ENCODE measurements at regions not wholly inside any gene's neighbourhood (a gene's known extent, or its start where the extent isn't known, plus 50 kb on each side); places are given as distances from the start of the nearest gene placed in this dataset.
"Not testable (repeated sequence)": the region's sequence is repeated elsewhere in the genome, so short reads cannot be mapped to it uniquely, and the experiment has no call there.

DNA sequence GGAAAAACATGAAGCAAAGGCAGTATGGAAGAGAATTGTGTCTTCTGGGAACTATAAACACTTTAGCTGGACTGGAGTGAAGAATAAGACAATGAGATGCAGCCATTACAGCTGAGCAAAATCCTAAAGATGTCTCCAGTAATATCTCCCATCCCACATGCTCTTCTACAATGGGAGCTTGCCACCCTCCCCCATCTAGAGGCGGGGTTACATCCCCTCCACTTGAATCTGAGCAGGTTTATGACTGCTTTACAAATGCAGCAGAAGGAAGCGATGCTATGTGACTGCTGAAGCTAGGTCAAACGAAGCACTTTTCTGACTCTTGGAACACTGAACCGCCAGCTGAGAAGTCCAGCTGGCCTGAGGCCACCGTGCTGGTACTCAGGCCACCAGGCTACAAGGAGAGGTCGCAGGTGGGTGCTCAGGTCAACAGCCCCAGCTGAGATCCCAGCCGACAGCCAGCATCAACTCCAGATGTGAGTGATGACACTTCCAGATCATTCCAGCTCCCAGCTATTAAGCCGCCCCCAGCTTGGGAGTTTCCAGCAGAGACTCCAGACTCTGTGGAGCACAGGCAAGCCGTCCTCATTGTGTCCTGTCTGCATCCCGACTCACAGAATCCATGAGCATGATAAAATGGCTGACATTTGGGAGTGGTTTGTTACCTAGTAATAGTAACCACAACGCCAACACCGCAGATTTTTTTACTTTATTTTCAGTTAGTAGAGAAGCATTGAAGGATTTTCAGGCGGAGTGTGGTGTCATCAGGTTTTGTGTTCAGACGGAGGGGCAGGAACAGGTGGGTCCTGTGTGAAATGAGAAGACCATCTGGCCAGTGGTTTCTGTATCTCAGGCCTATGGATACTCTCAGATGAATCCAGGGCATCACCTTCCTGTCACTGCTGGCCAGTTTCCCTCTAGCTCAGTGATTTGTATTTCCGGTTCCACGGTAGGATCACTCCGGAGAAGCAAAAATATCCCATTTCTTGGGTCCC, 89.3 kb downstream of the NPY start:
- Histone ChIP-seq H3K4me2 (ENCODE audit: low read length) (no peak overlapping the region), H3K27me3 (ENCODE audit: control insufficient read depth, insufficient read depth, low read length) (peaks cover 31% of the 10 kb centered on the region), H3K4me1 (ENCODE audit: control insufficient read depth, insufficient read depth, low read length) (no peaks in the 10 kb centered on the region), H3K36me3 (ENCODE audit: insufficient read depth, low read length) (no peaks in the 10 kb centered on the region), H3K9me3 (replicated peaks; ENCODE audit: low read length) (no peaks in the 10 kb centered on the region), H3K4me3 (ENCODE audit: low read length) (no peak overlapping the region), H3K9ac (ENCODE audit: low read depth, low read length) (no peak overlapping the region)

DNA sequence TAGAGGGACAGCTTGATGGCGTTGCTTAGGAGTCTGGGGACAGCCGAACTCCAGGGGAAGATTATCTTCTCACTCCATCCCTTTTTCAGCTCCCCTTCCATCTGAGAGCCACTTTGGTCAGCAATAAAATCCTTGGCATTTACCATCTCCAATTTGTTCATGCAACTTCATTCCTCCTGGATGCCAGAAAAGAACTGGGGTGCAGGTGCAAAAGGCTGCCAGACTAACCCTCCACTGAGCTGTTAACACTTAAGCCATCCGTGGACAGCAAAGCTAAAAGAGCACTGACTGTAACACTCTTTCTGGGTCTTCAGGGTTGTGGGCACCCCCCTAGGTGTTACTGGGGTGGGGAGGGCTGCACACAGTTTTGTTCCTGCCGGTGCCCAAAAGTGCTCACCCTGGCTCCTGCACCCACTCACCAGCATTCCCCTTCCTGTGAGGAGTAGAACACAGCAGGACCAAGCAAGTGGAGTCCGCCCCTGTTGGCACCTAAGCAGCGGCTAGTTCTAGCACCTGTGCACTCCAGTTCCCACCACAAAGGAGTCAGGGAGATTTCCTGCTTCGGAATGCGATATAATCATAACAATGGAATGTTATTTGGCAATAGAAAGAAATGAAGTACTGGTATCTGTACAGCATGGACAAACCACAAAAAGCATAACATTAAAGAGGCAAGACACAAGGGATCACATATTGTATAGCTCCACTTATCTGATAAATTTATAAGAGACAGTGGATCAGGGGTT, 95.1 kb downstream of the NPY start:
- Histone ChIP-seq H3K27me3 (ENCODE audit: control insufficient read depth, insufficient read depth, low read length) (peaks cover 25% of the 10 kb centered on the region), H3K9ac (ENCODE audit: low read depth, low read length) (no peak overlapping the region), H3K9me3 (replicated peaks; ENCODE audit: low read length) (no peaks in the 10 kb centered on the region), H3K4me1 (ENCODE audit: control insufficient read depth, insufficient read depth, low read length) (peaks cover 11% of the 10 kb centered on the region), H3K4me3 (ENCODE audit: low read length) (no peak overlapping the region), H3K4me2 (ENCODE audit: low read length) (peak overlapping the region; percentile 42), H3K36me3 (ENCODE audit: insufficient read depth, low read length) (no peaks in the 10 kb centered on the region)

DNA sequence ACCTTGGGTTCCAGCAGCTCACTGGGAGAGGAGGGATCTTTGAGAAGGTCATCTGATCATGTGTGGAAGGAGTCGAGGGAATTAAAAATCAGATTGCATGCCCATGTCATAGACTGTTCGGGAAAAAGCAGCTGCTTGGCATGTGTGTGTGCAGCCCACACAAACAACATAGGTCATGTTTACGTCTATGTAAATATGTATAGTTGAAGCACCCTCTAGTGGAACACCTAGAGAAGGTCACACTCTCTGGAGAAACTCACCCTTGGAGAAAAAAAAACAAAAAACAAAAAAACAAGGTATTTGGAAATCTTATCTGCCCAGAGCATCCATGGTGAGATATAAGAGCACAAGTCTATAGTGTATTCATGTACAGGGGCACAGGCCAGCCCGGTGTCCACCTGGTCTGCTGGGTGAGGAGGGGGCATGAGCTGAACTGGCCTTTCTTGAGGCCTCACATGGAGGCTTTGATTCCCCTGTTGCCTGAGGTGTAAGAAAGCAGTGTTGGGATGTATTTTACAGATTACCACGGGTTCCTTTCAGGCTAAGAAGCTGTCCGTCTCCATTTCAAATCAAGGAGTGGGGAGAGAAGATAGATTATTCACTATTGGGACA, 98.0 kb downstream of the NPY start:
- peaks cover 11% of the 10 kb centered on the region for H3K4me1 ChIP-seq (ENCODE audit: control insufficient read depth, insufficient read depth, low read length)
- no peaks in the 10 kb centered on the region for H3K9me3 ChIP-seq (replicated peaks; ENCODE audit: low read length)
- H3K27me3 ChIP-seq (ENCODE audit: control insufficient read depth, insufficient read depth, low read length), result peaks cover 10% of the 10 kb centered on the region
- no peaks in the 10 kb centered on the region for H3K36me3 ChIP-seq (ENCODE audit: insufficient read depth, low read length)
- no peak overlapping the region for H3K9ac ChIP-seq (ENCODE audit: low read depth, low read length)
- no peak overlapping the region for H3K4me2 ChIP-seq (ENCODE audit: low read length)
- no peak overlapping the region for H3K4me3 ChIP-seq (ENCODE audit: low read length)

DNA sequence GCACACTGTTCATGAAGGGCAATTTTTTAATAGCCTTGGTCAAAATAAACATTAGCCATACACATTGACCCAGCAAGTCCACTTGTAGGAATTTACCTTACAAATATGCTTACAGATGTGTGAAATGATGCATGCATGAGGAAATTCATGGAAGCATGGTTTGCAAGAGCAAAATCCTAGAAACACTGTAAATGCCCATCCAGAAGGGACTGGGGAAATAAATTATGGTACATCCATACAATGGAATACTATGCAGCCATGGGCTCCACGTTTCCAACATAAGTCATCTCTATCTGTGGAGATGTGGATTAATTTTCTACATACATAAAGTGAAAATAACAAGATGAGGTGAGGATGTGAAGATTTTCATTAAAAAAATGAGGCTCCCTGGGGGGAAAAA, 99.1 kb downstream of the NPY start:
- no peak overlapping the region for H3K9ac ChIP-seq (ENCODE audit: low read depth, low read length)

DNA sequence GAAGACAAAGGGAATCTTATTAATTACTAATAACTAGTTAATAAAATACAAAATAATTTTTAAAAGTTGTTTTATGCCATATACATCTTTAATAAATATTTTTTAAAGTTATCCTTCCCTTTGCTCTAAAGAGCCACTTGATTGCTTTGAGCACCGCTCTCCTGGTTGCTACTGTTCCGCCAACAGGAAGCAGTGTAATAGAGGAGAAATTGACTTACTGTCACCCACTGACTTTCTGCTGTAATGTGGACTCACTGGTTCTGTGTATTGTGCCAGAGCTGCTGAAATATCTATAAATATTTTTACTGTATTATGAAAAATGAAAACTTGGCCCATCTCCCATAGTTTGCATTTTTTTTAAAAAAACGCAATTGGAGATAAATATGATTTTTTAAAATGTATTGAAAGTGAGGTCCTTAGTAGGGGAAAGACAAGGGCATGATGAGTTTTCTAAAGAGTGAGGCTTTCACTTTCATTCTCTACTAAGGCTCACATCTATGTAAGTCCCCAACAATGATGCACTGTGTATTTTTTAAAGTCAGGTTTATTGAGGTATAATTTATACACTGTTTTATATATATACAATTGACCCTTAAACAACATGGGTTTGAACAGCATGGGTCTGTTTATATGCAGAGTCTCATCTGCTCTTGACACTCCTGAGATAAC, 100.5 kb downstream of the NPY start:
- Histone ChIP-seq H3K4me1 (ENCODE audit: control insufficient read depth, insufficient read depth, low read length) (peaks cover 5% of the 10 kb centered on the region), H3K4me2 (ENCODE audit: low read length) (no peak overlapping the region), H3K27me3 (ENCODE audit: control insufficient read depth, insufficient read depth, low read length) (no peaks in the 10 kb centered on the region), H3K9me3 (replicated peaks; ENCODE audit: low read length) (no peaks in the 10 kb centered on the region), H3K9ac (ENCODE audit: low read depth, low read length) (no peak overlapping the region), H3K36me3 (ENCODE audit: insufficient read depth, low read length) (no peaks in the 10 kb centered on the region), H3K4me3 (ENCODE audit: low read length) (no peak overlapping the region)

More for the DNA sequence above, 99.1 kb downstream of the NPY start:
- H3K4me1 ChIP-seq (ENCODE audit: control insufficient read depth, insufficient read depth, low read length), result peaks cover 11% of the 10 kb centered on the region
- no peaks in the 10 kb centered on the region for H3K9me3 ChIP-seq (replicated peaks; ENCODE audit: low read length)
- peaks cover 7% of the 10 kb centered on the region for H3K27me3 ChIP-seq (ENCODE audit: control insufficient read depth, insufficient read depth, low read length)
- no peaks in the 10 kb centered on the region for H3K36me3 ChIP-seq (ENCODE audit: insufficient read depth, low read length)
- H3K4me2 ChIP-seq (ENCODE audit: low read length), result no peak overlapping the region
- no peak overlapping the region for H3K4me3 ChIP-seq (ENCODE audit: low read length)

DNA sequence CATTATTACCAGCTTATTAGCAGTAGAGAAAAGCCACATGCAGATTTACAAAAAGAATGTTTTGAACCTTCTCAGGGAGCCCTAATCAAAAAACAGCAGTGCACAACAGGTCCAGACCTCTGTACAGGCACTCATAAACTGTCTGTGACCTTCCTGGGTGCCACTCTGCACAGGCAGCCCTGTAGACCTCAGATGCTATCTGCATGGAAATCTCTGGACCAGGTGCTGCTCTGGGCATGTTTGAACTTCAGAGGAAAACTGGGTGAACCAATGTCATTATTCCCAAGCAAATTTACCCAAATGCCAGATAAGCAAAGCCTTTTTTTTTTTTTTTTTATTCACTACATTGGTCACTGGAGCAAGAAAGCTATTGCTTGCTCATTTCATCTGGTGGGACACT, 104.2 kb downstream of the NPY start:
- Histone ChIP-seq H3K9me3 (replicated peaks; ENCODE audit: low read length) (no peaks in the 10 kb centered on the region), H3K4me2 (ENCODE audit: low read length) (no peak overlapping the region), H3K4me1 (ENCODE audit: control insufficient read depth, insufficient read depth, low read length) (no peaks in the 10 kb centered on the region), H3K36me3 (ENCODE audit: insufficient read depth, low read length) (no peaks in the 10 kb centered on the region), H3K9ac (ENCODE audit: low read depth, low read length) (no peak overlapping the region), H3K27me3 (ENCODE audit: control insufficient read depth, insufficient read depth, low read length) (peaks cover 16% of the 10 kb centered on the region), H3K4me3 (ENCODE audit: low read length) (no peak overlapping the region)

DNA sequence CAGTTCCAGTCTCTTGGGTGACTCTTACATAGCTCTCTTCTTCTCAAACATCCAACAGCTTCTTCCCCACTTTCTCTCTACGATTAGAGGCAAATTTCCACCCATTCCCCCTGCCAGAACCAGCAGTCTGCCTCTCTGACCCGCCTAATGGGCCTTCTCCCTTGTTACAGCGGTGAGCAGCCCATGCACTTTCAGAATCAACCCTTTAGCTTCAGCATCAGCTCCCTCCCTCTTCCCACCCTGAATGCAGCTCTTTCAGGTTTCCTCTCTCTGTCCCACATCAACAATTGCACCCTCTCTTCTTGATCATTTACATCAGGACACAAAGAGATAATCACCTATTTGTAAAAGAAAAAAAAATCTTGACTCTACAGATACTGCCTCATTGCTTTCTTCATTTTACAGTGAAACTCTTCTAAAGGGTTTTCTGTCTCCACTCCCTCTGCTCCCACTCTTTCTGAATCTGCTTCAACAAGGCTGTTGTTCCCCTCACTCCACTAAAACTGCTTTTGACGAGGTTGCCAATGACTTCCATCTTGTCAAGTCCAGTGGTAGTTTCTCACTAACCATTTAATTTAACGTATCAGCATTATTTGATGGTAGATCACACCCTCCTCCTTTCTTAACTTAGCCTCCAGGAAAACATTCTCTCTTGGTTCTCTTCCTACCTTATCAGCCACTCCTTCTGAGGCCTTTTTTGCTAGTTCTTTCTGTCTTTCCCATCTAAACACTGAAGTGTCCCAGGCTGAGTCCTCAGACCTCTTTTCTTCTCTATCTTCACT, 106.6 kb downstream of the NPY start:
- peaks cover 16% of the 10 kb centered on the region for H3K27me3 ChIP-seq (ENCODE audit: control insufficient read depth, insufficient read depth, low read length)
- H3K4me2 ChIP-seq (ENCODE audit: low read length), result no peak overlapping the region
- H3K4me3 ChIP-seq (ENCODE audit: low read length), result no peak overlapping the region
- H3K9ac ChIP-seq (ENCODE audit: low read depth, low read length), result no peak overlapping the region
- no peaks in the 10 kb centered on the region for H3K36me3 ChIP-seq (ENCODE audit: insufficient read depth, low read length)
- H3K4me1 ChIP-seq (ENCODE audit: control insufficient read depth, insufficient read depth, low read length), result no peaks in the 10 kb centered on the region
- no peaks in the 10 kb centered on the region for H3K9me3 ChIP-seq (replicated peaks; ENCODE audit: low read length)

DNA sequence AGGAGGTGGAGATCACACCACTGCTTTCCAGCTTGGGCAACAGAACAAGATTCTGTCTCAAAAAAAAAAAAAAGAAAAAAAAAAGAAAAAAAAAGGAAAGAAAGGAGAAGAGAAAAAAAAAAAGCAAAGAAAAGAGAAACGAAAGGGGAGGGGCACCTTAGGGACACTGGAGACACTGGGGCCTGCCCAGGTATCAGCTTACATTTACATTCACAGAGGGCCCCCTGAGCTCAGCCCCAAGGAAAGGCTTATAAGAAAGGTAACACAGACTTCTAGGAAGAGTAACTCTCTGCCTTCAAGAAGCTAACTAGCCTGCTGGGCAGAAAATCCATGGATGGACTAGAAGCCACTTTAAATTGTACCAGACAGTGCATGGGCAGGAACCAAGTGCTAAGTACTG, 108.8 kb downstream of the NPY start:
- no peak overlapping the region for H3K4me2 ChIP-seq (ENCODE audit: low read length)
- no peaks in the 10 kb centered on the region for H3K9me3 ChIP-seq (replicated peaks; ENCODE audit: low read length)
- no peaks in the 10 kb centered on the region for H3K4me1 ChIP-seq (ENCODE audit: control insufficient read depth, insufficient read depth, low read length)
- peaks cover 16% of the 10 kb centered on the region for H3K27me3 ChIP-seq (ENCODE audit: control insufficient read depth, insufficient read depth, low read length)
- no peak overlapping the region for H3K9ac ChIP-seq (ENCODE audit: low read depth, low read length)
- H3K4me3 ChIP-seq (ENCODE audit: low read length), result no peak overlapping the region
- H3K36me3 ChIP-seq (ENCODE audit: insufficient read depth, low read length), result no peaks in the 10 kb centered on the region

DNA sequence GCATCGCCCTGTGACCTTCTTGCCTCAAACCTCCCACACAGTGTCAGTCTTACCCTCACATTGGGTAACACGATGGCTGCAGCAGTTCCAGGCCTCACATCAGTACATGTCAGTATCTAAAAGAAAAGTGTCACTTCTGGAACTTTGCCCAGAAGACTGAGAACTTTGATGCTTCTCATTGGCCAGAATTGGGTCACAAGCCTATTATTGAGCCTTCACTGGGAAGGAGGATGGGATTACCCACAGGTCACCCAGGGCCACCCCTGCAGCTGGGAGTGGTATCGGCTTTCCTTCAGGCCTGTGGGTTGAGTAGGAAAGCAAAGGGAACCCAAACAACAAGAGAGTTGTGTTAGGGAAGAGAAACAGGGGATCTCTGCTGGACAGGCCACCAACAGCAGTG, 111.5 kb downstream of the NPY start:
- H3K27me3 ChIP-seq (ENCODE audit: control insufficient read depth, insufficient read depth, low read length), result peaks cover 8% of the 10 kb centered on the region
- H3K36me3 ChIP-seq (ENCODE audit: insufficient read depth, low read length), result no peaks in the 10 kb centered on the region
- no peak overlapping the region for H3K4me2 ChIP-seq (ENCODE audit: low read length)
- no peaks in the 10 kb centered on the region for H3K9me3 ChIP-seq (replicated peaks; ENCODE audit: low read length)
- no peaks in the 10 kb centered on the region for H3K4me1 ChIP-seq (ENCODE audit: control insufficient read depth, insufficient read depth, low read length)
- no peak overlapping the region for H3K4me3 ChIP-seq (ENCODE audit: low read length)
- no peak overlapping the region for H3K9ac ChIP-seq (ENCODE audit: low read depth, low read length)

DNA sequence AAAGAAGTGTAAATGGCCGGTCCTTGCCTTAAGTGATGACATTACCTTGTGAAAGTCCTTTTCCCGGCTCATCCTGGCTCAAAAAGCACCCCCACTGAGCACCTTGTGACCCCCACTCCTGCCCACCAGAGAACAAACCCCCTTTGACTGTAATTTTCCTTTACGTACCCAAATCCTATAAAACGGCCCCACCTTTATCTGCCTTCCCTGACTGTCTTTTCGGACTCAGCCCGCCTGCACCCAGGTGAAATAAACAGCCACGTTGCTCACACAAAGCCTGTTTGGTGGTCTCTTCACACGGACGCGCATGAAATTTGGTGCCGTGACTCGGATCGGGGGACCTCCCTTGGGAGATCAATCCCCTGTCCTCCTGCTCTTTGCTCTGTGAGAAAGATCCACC, 112.4 kb downstream of the NPY start:
- not testable (repeated sequence) for H3K9me3 ChIP-seq (replicated peaks; ENCODE audit: low read length); H3K9ac ChIP-seq (ENCODE audit: low read depth, low read length); H3K27me3 ChIP-seq (ENCODE audit: control insufficient read depth, insufficient read depth, low read length); H3K36me3 ChIP-seq (ENCODE audit: insufficient read depth, low read length); H3K4me1 ChIP-seq (ENCODE audit: control insufficient read depth, insufficient read depth, low read length); H3K4me2 ChIP-seq (ENCODE audit: low read length); H3K4me3 ChIP-seq (ENCODE audit: low read length)

Data from skeletal muscle satellite cell (primary cell).